ENCODE measurements at regions not wholly inside any gene's neighbourhood (a gene's known extent, or its start where the extent isn't known, plus 50 kb on each side); places are given as distances from the start of the nearest gene placed in this dataset.
A peak's percentile ranks its signal among the peaks of the same experiment; 100 is the strongest.

- peak in 1 of 2 donors; percentile 34 for DNase-seq (ENCODE audit: low read depth in 2 of 2)
- TF ChIP-seq, protein P1, sequence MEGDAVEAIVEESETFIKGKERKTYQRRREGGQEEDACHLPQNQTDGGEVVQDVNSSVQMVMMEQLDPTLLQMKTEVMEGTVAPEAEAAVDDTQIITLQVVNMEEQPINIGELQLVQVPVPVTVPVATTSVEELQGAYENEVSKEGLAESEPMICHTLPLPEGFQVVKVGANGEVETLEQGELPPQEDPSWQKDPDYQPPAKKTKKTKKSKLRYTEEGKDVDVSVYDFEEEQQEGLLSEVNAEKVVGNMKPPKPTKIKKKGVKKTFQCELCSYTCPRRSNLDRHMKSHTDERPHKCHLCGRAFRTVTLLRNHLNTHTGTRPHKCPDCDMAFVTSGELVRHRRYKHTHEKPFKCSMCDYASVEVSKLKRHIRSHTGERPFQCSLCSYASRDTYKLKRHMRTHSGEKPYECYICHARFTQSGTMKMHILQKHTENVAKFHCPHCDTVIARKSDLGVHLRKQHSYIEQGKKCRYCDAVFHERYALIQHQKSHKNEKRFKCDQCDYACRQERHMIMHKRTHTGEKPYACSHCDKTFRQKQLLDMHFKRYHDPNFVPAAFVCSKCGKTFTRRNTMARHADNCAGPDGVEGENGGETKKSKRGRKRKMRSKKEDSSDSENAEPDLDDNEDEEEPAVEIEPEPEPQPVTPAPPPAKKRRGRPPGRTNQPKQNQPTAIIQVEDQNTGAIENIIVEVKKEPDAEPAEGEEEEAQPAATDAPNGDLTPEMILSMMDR (IDR thresholded peaks at IDR 0.05; ENCODE audit: low read depth, low read length), result no peak
- no peak overlapping the region for H3K4me3 ChIP-seq (replicated peaks in 1 of 2; ENCODE audit: low read depth in 2 of 2, low read length in 2 of 2)
Measured at GRCh38 chr5:143511736-143512135, 108.2 kb upstream of the NR3C1 start.

- TF ChIP-seq, protein P1 (IDR thresholded peaks at IDR 0.05; ENCODE audit: low read depth, low read length), result no peak
- no peak overlapping the region for H3K4me3 ChIP-seq (replicated peaks in 1 of 2; ENCODE audit: low read depth in 2 of 2, low read length in 2 of 2)
- DNase-seq (ENCODE audit: low read depth in 2 of 2), result no peak
Measured at GRCh38 chr5:143509758-143510221, 106.3 kb upstream of the NR3C1 start.

DNA sequence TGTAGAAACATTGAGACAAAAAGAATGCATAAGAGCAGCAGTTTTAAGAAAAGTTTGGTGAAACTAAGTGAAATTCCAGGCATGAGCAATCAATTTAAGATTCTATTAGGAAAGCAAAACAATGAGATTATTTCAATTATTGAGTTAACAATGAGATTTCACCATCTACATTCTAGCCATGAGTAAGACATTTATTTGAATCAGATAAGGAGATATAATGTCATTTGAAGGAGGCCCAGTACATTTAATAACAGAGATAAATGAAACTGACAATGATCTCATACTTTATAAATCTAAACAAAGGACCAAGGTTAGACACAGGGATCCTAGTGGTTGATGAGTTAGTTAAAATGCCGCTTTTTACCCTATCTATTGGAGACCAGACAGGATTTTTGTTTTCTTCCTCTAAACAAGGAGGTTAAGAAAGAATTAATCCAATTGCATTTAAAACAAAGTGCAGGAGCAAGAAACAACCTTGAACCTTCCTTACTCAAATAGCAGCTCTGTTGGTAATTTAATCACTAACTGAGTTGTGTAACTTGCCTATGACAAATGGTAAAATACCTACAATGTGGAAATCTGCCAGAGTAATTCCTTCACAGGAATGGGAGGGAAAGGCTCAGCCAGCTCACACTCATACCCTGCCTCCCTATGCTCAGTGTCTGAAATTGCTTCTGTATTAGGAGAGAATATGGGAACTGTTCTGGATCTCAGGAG is 103.5 kb upstream of the NR3C1 start:
- TF ChIP-seq, protein P1 (IDR thresholded peaks at IDR 0.05; ENCODE audit: low read depth, low read length), result peak; percentile 16
- H3K4me3 ChIP-seq (replicated peaks in 1 of 2; ENCODE audit: low read depth in 2 of 2, low read length in 2 of 2), result no peak overlapping the region
- peak; percentile 93 to 95 for DNase-seq (ENCODE audit: low read depth in 2 of 2)

DNA sequence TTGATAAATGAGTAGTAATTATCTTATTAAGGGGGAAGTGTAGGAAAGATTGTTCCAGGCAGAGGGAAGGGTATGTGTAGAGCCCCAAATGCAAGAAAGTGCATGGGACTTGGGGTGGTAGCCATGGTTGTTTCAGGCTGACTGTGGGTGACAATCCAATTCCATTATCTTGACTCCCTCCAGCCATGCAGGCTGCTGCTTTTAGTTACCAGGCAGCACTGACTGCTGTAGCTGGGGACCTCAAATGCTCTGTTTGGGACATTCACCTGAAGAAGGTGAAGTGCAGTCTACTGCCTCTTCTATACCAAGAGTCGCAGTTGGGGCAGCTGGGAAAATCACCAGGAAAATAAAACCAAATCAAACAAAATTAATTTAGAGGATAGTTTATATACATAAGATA is 102.4 kb upstream of the NR3C1 start:
- no peak overlapping the region for H3K4me3 ChIP-seq (replicated peaks in 1 of 2; ENCODE audit: low read depth in 2 of 2, low read length in 2 of 2)
- DNase-seq (ENCODE audit: low read depth in 2 of 2), result no peak
- TF ChIP-seq, protein P1 (IDR thresholded peaks at IDR 0.05; ENCODE audit: low read depth, low read length), result no peak

DNA sequence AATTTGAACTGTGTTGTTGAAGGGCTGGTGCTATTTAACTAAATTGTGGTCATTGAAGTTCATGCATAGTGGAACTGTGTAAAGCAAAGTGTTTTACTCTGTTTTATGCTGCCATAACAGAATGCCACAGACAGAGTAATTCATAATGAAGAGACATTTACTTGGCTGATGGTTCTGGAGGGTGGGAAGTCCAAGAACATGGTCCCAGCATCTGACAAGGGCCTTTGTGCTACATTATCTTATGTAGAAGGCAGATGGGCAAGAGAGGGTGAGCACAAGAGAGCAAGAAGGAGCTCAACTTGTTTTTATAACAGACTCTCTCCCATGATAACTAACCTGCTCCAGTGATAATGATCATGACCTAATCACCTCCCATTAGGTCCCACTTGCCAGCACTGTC is 101.9 kb upstream of the NR3C1 start:
- no peak overlapping the region for H3K4me3 ChIP-seq (replicated peaks in 1 of 2; ENCODE audit: low read depth in 2 of 2, low read length in 2 of 2)
- no peak for DNase-seq (ENCODE audit: low read depth in 2 of 2)
- TF ChIP-seq, protein P1 (IDR thresholded peaks at IDR 0.05; ENCODE audit: low read depth, low read length), result no peak

- H3K4me3 ChIP-seq (replicated peaks in 1 of 2; ENCODE audit: low read depth in 2 of 2, low read length in 2 of 2), result no peak overlapping the region
- TF ChIP-seq, protein P1 (IDR thresholded peaks at IDR 0.05; ENCODE audit: low read depth, low read length), result no peak
- no peak for DNase-seq (ENCODE audit: low read depth in 2 of 2)
Measured at GRCh38 chr5:143501310-143502044, 98.0 kb upstream of the NR3C1 start.

All from cardiac fibroblast (primary cell).